ENCODE measurements at regions not wholly inside any gene's neighbourhood (a gene's known extent, or its start where the extent isn't known, plus 50 kb on each side); places are given as distances from the start of the nearest gene placed in this dataset.

DNA sequence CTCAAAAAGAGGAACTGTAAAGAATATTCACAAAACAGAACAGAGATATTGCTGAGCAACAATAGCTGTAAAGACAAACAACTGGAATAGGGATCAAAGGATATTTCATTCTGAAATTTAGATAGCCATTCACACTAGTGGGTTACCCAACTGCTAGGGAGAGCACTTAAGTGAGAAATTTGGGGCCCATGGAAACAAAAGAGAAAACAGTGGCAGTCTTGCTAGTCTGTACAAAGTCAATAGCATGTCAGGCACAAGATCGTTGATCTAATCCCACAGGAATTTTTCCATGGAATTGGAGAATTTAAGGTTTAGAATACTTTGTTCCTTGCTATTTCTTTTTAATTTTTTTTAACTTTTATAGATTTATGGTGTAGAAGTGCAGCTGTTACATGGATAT lies 467.0 kb downstream of the PCDH18 start:
- Histone ChIP-seq H3K27me3 (replicated peaks; ENCODE audit: insufficient read depth, low read depth, low read length, poor library complexity) (no peaks in the 10 kb centered on the region), H3K9me3 (ENCODE audit: low read depth, low read length, poor library complexity, severe bottlenecking) (no peaks in the 10 kb centered on the region), H3K36me3 (ENCODE audit: insufficient read depth, low read length, poor library complexity, severe bottlenecking) (no peaks in the 10 kb centered on the region), H3K4me3 (ENCODE audit: low read depth, low read length, poor library complexity, severe bottlenecking) (no peak overlapping the region), H3K4me1 (ENCODE audit: insufficient read depth, low read length, poor library complexity, severe bottlenecking) (no peaks in the 10 kb centered on the region), H3K27ac (ENCODE audit: low read depth, low read length, poor library complexity, severe bottlenecking) (no peak overlapping the region)
- CTCF ChIA-PET: no interaction called here
- DNase-seq (ENCODE audit: low spot score): no peak
- POLR2A ChIA-PET (ENCODE audit: low non-redundant PET): no interaction called here
- no TSS peak for BruUV-seq (replicated peaks)
- TF ChIP-seq, protein P1, sequence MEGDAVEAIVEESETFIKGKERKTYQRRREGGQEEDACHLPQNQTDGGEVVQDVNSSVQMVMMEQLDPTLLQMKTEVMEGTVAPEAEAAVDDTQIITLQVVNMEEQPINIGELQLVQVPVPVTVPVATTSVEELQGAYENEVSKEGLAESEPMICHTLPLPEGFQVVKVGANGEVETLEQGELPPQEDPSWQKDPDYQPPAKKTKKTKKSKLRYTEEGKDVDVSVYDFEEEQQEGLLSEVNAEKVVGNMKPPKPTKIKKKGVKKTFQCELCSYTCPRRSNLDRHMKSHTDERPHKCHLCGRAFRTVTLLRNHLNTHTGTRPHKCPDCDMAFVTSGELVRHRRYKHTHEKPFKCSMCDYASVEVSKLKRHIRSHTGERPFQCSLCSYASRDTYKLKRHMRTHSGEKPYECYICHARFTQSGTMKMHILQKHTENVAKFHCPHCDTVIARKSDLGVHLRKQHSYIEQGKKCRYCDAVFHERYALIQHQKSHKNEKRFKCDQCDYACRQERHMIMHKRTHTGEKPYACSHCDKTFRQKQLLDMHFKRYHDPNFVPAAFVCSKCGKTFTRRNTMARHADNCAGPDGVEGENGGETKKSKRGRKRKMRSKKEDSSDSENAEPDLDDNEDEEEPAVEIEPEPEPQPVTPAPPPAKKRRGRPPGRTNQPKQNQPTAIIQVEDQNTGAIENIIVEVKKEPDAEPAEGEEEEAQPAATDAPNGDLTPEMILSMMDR (conservative IDR thresholded peaks at IDR 0.05; ENCODE audit: low read depth, low read length): no peak
- TF ChIP-seq EZH2 (IDR thresholded peaks at IDR 0.05; ENCODE audit: borderline replicate concordance, low read depth, low read length, poor library complexity, severe bottlenecking): no peak
- intact Hi-C loops (cut with micrococcal nuclease; ENCODE audit: unreplicated experiment): no loop called here

DNA sequence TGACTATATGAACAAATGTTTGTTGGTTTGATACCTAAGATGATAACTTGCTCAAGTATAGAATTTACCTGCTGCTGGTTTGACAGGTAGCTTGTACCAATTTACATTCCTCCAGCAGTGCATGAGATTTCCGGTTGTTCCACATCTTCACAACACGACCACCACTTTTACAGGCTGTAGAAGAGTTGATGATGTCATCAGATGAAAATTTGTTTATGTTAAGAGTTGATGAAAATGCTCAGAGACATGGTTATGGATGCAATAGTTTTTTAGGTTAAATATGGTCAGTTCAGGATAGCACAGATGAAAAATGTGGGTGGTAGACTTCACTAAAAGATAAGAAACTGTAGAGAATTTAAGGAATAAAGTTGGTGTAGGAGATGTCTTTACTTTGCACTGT lies 468.3 kb downstream of the PCDH18 start:
- no peaks in the 10 kb centered on the region for H3K9me3 ChIP-seq (ENCODE audit: low read depth, low read length, poor library complexity, severe bottlenecking)
- ChIA-PET POLR2A (ENCODE audit: low non-redundant PET) (no interaction called here), CTCF (no interaction called here)
- no TSS peak for BruUV-seq (replicated peaks)
- H3K4me3 ChIP-seq (ENCODE audit: low read depth, low read length, poor library complexity, severe bottlenecking): no peak overlapping the region
- no peak for DNase-seq (ENCODE audit: low spot score)
- H3K4me1 ChIP-seq (ENCODE audit: insufficient read depth, low read length, poor library complexity, severe bottlenecking): no peaks in the 10 kb centered on the region
- no peaks in the 10 kb centered on the region for H3K36me3 ChIP-seq (ENCODE audit: insufficient read depth, low read length, poor library complexity, severe bottlenecking)
- H3K27ac ChIP-seq (ENCODE audit: low read depth, low read length, poor library complexity, severe bottlenecking): no peak overlapping the region
- intact Hi-C loops (cut with micrococcal nuclease; ENCODE audit: unreplicated experiment): no loop called here
- TF ChIP-seq, protein P1 (conservative IDR thresholded peaks at IDR 0.05; ENCODE audit: low read depth, low read length): no peak
- TF ChIP-seq EZH2 (IDR thresholded peaks at IDR 0.05; ENCODE audit: borderline replicate concordance, low read depth, low read length, poor library complexity, severe bottlenecking): no peak
- no peaks in the 10 kb centered on the region for H3K27me3 ChIP-seq (replicated peaks; ENCODE audit: insufficient read depth, low read depth, low read length, poor library complexity)

DNA sequence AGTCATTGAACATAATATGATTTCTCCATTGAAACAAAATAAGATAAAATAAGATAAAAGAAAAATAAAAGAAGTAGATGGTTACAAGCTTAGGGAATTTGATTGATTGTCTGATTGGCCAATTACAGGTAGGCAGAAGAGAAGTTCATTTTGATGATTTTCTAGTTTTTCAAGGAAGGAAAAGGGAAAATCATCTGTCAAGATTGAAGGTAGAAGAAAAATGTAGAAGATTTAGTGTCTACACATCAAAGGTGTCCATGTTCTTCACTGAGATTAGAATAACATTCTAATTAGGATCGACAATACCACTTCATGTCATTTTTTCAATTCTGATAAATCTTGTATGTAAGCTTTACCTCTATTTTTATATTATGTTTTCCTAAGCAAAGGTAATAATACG lies 489.1 kb downstream of the PCDH18 start:
- CTCF ChIA-PET: no interaction called here
- no peaks in the 10 kb centered on the region for H3K9me3 ChIP-seq (ENCODE audit: low read depth, low read length, poor library complexity, severe bottlenecking)
- DNase-seq (ENCODE audit: low spot score): no peak
- POLR2A ChIA-PET (ENCODE audit: low non-redundant PET): no interaction called here
- no peak overlapping the region for H3K27ac ChIP-seq (ENCODE audit: low read depth, low read length, poor library complexity, severe bottlenecking)
- TF ChIP-seq, protein P1 (conservative IDR thresholded peaks at IDR 0.05; ENCODE audit: low read depth, low read length): no peak
- intact Hi-C loops (cut with micrococcal nuclease; ENCODE audit: unreplicated experiment): no loop called here
- BruUV-seq (replicated peaks): no TSS peak
- H3K27me3 ChIP-seq (replicated peaks; ENCODE audit: insufficient read depth, low read depth, low read length, poor library complexity): no peaks in the 10 kb centered on the region
- no peak overlapping the region for H3K4me3 ChIP-seq (ENCODE audit: low read depth, low read length, poor library complexity, severe bottlenecking)
- no peaks in the 10 kb centered on the region for H3K4me1 ChIP-seq (ENCODE audit: insufficient read depth, low read length, poor library complexity, severe bottlenecking)
- no peaks in the 10 kb centered on the region for H3K36me3 ChIP-seq (ENCODE audit: insufficient read depth, low read length, poor library complexity, severe bottlenecking)

Data from A673 (cell line).